Kidney epithelial cell (primary cell): ENCODE measurements at regions not wholly inside any gene's neighbourhood (a gene's known extent, or its start where the extent isn't known, plus 50 kb on each side); places are given as distances from the start of the nearest gene placed in this dataset.

Experiments used
- DNase-seq: peaks from one replicate; pipeline ENCODE4 v3.0.0-alpha.2; 2010; ENCODE audit warnings: low read depth
- H3K27me3 ChIP-seq: 2 replicates; pipeline ENCODE4 v1.6.0; 2011; ENCODE audit warnings: low read length; ENCODE audit not compliant: control insufficient read depth, insufficient read depth
- H3K36me3 ChIP-seq: 2 replicates; pipeline ENCODE4 v1.5.1; 2011; ENCODE audit warnings: low read length; ENCODE audit not compliant: control insufficient read depth, insufficient read depth
- H3K4me3 ChIP-seq: 2 replicates; pipeline ENCODE4 v1.5.1; 2011; ENCODE audit warnings: low read depth, mild to moderate bottlenecking, control low read depth, low read length
- TF ChIP-seq, protein P1 (sequence below): IDR thresholded peaks from 2 replicates; pipeline ENCODE4 v1.5.1; 2011; ENCODE audit warnings: mild to moderate bottlenecking, moderate library complexity, low read length, control low read depth, inconsistent platforms; ENCODE audit not compliant: insufficient read depth, poor library complexity, severe bottlenecking

DNA sequence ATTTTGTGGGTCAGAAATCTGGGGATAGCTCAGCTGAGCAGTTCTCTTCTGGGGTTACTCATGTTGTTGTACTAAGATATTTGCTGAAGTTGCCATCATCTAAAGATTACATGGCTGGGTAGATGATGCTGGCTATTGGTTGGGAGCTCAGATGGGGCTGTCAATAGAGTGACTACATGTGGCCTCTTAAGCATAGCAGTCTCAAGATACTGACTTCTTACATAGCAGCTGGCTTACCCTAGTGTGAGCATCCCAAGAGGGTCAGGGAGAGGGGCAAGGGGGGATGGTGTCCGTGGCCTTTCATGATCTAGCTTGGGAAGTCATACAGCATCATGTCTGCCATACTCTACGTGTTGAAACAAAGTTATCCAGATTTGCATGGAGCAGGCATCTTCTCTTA, 90.1 kb upstream of the HMGA2 start:
- H3K36me3 ChIP-seq, result no peaks in the 10 kb centered on the region
- DNase-seq, result no peak
- TF ChIP-seq, protein P1, sequence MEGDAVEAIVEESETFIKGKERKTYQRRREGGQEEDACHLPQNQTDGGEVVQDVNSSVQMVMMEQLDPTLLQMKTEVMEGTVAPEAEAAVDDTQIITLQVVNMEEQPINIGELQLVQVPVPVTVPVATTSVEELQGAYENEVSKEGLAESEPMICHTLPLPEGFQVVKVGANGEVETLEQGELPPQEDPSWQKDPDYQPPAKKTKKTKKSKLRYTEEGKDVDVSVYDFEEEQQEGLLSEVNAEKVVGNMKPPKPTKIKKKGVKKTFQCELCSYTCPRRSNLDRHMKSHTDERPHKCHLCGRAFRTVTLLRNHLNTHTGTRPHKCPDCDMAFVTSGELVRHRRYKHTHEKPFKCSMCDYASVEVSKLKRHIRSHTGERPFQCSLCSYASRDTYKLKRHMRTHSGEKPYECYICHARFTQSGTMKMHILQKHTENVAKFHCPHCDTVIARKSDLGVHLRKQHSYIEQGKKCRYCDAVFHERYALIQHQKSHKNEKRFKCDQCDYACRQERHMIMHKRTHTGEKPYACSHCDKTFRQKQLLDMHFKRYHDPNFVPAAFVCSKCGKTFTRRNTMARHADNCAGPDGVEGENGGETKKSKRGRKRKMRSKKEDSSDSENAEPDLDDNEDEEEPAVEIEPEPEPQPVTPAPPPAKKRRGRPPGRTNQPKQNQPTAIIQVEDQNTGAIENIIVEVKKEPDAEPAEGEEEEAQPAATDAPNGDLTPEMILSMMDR, result no peak
- no peaks in the 10 kb centered on the region for H3K27me3 ChIP-seq
- no peak overlapping the region for H3K4me3 ChIP-seq

GRCh38 chr12:65739606-65740005, 84.7 kb upstream of the HMGA2 start:
- no peak for DNase-seq
- H3K4me3 ChIP-seq, result no peak overlapping the region
- TF ChIP-seq, protein P1, result no peak
- H3K36me3 ChIP-seq, result no peaks in the 10 kb centered on the region
- no peaks in the 10 kb centered on the region for H3K27me3 ChIP-seq

DNA sequence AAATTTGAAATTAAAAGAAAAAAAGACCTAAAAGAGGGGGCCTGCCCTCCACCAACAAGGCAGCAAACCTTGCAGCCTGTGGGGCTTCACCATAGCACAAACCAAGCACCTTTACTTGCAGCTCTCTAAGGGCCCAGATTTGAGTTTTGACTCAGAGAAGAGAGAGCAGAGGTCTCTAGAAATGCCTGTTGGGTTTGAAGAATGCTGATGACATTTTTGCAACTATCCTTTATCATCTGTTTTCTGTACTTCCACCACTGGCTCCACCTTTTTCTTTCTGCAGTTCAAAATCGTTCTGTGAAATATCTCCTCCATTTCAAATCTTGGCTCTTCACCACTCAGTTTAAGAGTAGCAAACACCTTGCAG, 83.8 kb upstream of the HMGA2 start:
- Histone ChIP-seq H3K27me3 (no peaks in the 10 kb centered on the region), H3K4me3 (peak overlapping the region; percentile 56), H3K36me3 (no peaks in the 10 kb centered on the region)
- TF ChIP-seq, protein P1, result no peak
- DNase-seq, result no peak

DNA sequence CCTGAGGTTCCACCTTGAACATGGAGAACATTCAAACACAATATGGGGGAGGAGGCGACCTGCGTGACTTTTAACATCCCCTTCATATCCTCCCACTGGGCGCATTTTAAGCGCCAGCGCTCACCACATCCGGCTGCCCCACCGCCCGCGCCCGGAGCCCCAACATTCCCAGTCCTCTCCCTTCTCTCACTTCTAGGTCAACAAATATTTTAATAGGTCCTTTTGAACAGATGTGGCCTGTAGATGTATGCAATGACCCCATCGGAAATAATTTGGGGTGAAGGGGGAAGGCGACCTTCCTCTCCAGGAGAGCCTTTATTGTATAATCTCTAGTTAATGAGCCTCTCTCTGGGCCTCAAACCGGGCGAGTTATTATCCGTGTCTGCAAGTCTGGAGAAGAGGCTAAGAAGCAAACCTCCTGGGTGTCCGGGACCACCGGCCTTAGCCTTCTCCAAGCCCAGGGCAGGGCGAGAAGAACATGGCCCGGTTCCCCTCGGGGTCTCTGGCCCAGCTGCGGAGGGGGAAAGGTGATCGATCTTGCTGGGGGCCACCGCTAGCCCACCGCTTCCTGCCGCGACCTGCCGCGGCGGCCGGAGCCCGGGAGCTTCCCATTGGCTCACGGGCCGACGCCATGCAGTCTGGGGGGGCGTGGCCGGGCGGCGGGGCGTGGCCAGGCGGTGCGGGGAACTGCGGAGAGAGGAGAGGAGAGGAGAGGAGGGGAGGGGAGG, 83.2 kb upstream of the HMGA2 start:
- no peaks in the 10 kb centered on the region for H3K27me3 ChIP-seq
- no peaks in the 10 kb centered on the region for H3K36me3 ChIP-seq
- TF ChIP-seq, protein P1, result no peak
- no peak for DNase-seq
- H3K4me3 ChIP-seq, result peak overlapping the region; percentile 56

- no peak for DNase-seq
- Histone ChIP-seq H3K36me3 (no peaks in the 10 kb centered on the region), H3K27me3 (no peaks in the 10 kb centered on the region), H3K4me3 (peak overlapping the region; percentile 61)
- TF ChIP-seq, protein P1, result no peak
These were observed 82.6 kb upstream of the HMGA2 start for GRCh38 chr12:65741656-65742017.
